HEK293 (cell line): ENCODE measurements at regions not wholly inside any gene's neighbourhood (a gene's known extent, or its start where the extent isn't known, plus 50 kb on each side); places are given as distances from the start of the nearest gene placed in this dataset.

Experiments used
- BCL11A ChIP-seq: fragments of 450-650 bp; formaldehyde crosslinking; IDR thresholded peaks from 2 replicates; pipeline ENCODE4 v1.5.1; 2016; ENCODE audit warnings: low read depth, missing biosample characterization, missing genetic modification characterization
- CTCF ChIP-seq: fragments of 450-650 bp; formaldehyde crosslinking; IDR thresholded peaks from 2 replicates; pipeline ENCODE4 v1.5.1; 2016; ENCODE audit warnings: missing biosample characterization, missing genetic modification characterization
- GLI2 ChIP-seq: fragments of 450-650 bp; formaldehyde crosslinking; IDR thresholded peaks from 2 replicates; pipeline ENCODE4; 2017; ENCODE audit warnings: missing biosample characterization, missing genetic modification characterization, low read depth, borderline replicate concordance
- REPIN1 ChIP-seq: fragments of 450-650 bp; formaldehyde crosslinking; IDR thresholded peaks from 2 replicates; pipeline ENCODE4 v1.5.1; 2017; ENCODE audit warnings: missing biosample characterization, missing genetic modification characterization, low read depth
- REST ChIP-seq: fragments of 450-650 bp; formaldehyde crosslinking; IDR thresholded peaks from 2 replicates; pipeline ENCODE4 v1.5.1; 2016; ENCODE audit warnings: missing biosample characterization, missing genetic modification characterization
- YY2 ChIP-seq: fragments of 450-650 bp; formaldehyde crosslinking; IDR thresholded peaks from 2 replicates; pipeline ENCODE4 v1.5.1; 2016; ENCODE audit warnings: missing biosample characterization, missing genetic modification characterization
- ZEB2 ChIP-seq: fragments of 450-650 bp; formaldehyde crosslinking; IDR thresholded peaks from 2 replicates; pipeline ENCODE4 v1.5.1; 2016; ENCODE audit warnings: missing biosample characterization, missing genetic modification characterization
- ZNF18 ChIP-seq: fragments of 450-650 bp; formaldehyde crosslinking; IDR thresholded peaks from 2 replicates; pipeline ENCODE4 v1.5.1; 2016; ENCODE audit warnings: missing biosample characterization, missing genetic modification characterization
- ZNF24 ChIP-seq: fragments of 450-650 bp; formaldehyde crosslinking; IDR thresholded peaks from 2 replicates; pipeline ENCODE4 v1.5.1; 2016; ENCODE audit warnings: missing biosample characterization, missing genetic modification characterization
- ZNF302 ChIP-seq: fragments of 450-650 bp; formaldehyde crosslinking; IDR thresholded peaks from 2 replicates; pipeline ENCODE4 v1.5.1; 2016; ENCODE audit warnings: missing biosample characterization, missing genetic modification characterization, low read depth
- ZNF354C ChIP-seq: fragments of 450-650 bp; formaldehyde crosslinking; IDR thresholded peaks from 2 replicates; pipeline ENCODE4 v1.5.1; 2016; ENCODE audit warnings: missing biosample characterization, missing genetic modification characterization, low read depth, borderline replicate concordance
- ZNF549 ChIP-seq: fragments of 450-650 bp; IDR thresholded peaks from 2 replicates; pipeline ENCODE4 v1.5.1; 2018; ENCODE audit warnings: missing biosample characterization, missing genetic modification characterization, mild to moderate bottlenecking, inconsistent platforms, moderate library complexity
- ZNF654 ChIP-seq: fragments of 450-650 bp; formaldehyde crosslinking; IDR thresholded peaks from 2 replicates; pipeline ENCODE4 v1.5.1; 2016; ENCODE audit warnings: low read depth, missing biosample characterization, missing genetic modification characterization
- ZNF664 ChIP-seq: fragments of 450-650 bp; formaldehyde crosslinking; IDR thresholded peaks from 2 replicates; pipeline ENCODE4 v1.5.1; 2016; ENCODE audit warnings: missing biosample characterization, missing genetic modification characterization

GRCh38 chr15:81529481-81529880 lies 155.5 kb upstream of the TMC3 start:
- TF ChIP-seq CTCF (tag by site-specific recombination): no peak
- TF ChIP-seq BCL11A: no peak
- TF ChIP-seq GLI2 (tag by site-specific recombination): no peak
- no peak for TF ChIP-seq ZNF654 (tag by site-specific recombination)
- no peak for TF ChIP-seq ZNF18
- no peak for TF ChIP-seq ZEB2 (tag by site-specific recombination)
- no peak for TF ChIP-seq ZNF664 (tag by site-specific recombination)
- no peak for TF ChIP-seq ZNF549
- TF ChIP-seq ZNF354C (tag by site-specific recombination): no peak
- TF ChIP-seq ZNF302: no peak
- no peak for TF ChIP-seq REST (tag by site-specific recombination)
- TF ChIP-seq YY2: no peak
- TF ChIP-seq ZNF24: no peak
- TF ChIP-seq REPIN1 (tag by site-specific recombination): no peak
